GM21528 (cell line): ENCODE measurements at regions not wholly inside any gene's neighbourhood (a gene's known extent, or its start where the extent isn't known, plus 50 kb on each side); places are given as distances from the start of the nearest gene placed in this dataset.

Experiments
- ATAC-seq: cut with Tn5 transposase; IDR thresholded peaks from one replicate; pipeline ENCODE4 v1.9.1; 2021; ENCODE audit warnings: mild to moderate bottlenecking, moderate library complexity; ENCODE audit not compliant: unreplicated experiment, low FRiP score

GRCh38 chr1:82494117-82494516 is 693.4 kb downstream of the ADGRL2 start:
- no peak for ATAC-seq

- no peak for ATAC-seq
These were observed 691.4 kb downstream of the ADGRL2 start for GRCh38 chr1:82492159-82492558.

- ATAC-seq, result no peak
These were observed 690.7 kb downstream of the ADGRL2 start for GRCh38 chr1:82491301-82492048.

GRCh38 chr1:82487778-82488177 is 687.0 kb downstream of the ADGRL2 start:
- ATAC-seq, result no peak

GRCh38 chr1:82486969-82487368 is 686.2 kb downstream of the ADGRL2 start:
- no peak for ATAC-seq

GRCh38 chr1:82486468-82486867 is 685.7 kb downstream of the ADGRL2 start:
- no peak for ATAC-seq

GRCh38 chr1:82485591-82486369 is 685.0 kb downstream of the ADGRL2 start:
- ATAC-seq, result no peak

GRCh38 chr1:82483146-82483545 is 682.4 kb downstream of the ADGRL2 start:
- ATAC-seq, result no peak

GRCh38 chr1:82478916-82479315 is 678.2 kb downstream of the ADGRL2 start:
- no peak for ATAC-seq

- no peak for ATAC-seq
These were observed 671.9 kb downstream of the ADGRL2 start for GRCh38 chr1:82472489-82473131.

- ATAC-seq, result no peak
These were observed 666.2 kb downstream of the ADGRL2 start for GRCh38 chr1:82466891-82467290.

- ATAC-seq, result no peak
These were observed 665.7 kb downstream of the ADGRL2 start for GRCh38 chr1:82466416-82466815.

- no peak for ATAC-seq
These were observed 664.3 kb downstream of the ADGRL2 start for GRCh38 chr1:82465024-82465423.

GRCh38 chr1:82464362-82465001 is 663.7 kb downstream of the ADGRL2 start:
- ATAC-seq, result no peak

- no peak for ATAC-seq
These were observed 663.2 kb downstream of the ADGRL2 start for GRCh38 chr1:82463951-82464350.

GRCh38 chr1:82462366-82462765 is 661.6 kb downstream of the ADGRL2 start:
- no peak for ATAC-seq

- ATAC-seq, result no peak
These were observed 654.6 kb downstream of the ADGRL2 start for GRCh38 chr1:82455342-82455741.

- no peak for ATAC-seq
These were observed 653.7 kb downstream of the ADGRL2 start for GRCh38 chr1:82454431-82454830.

GRCh38 chr1:82453511-82454185 is 652.9 kb downstream of the ADGRL2 start:
- ATAC-seq, result no peak

GRCh38 chr1:82452096-82452495 is 651.4 kb downstream of the ADGRL2 start:
- no peak for ATAC-seq
